SK-N-SH treated with all-trans-retinoic acid at 6 μM for 48 hours (cell line): ENCODE measurements at regions not wholly inside any gene's neighbourhood (a gene's known extent, or its start where the extent isn't known, plus 50 kb on each side); places are given as distances from the start of the nearest gene placed in this dataset.

ENCODE experiments used
- ATAC-seq: fragments of 200-7000 bp; cut with Tn5 transposase; 3 replicates; pipeline ENCODE4 v1.9.1; 2020; ENCODE audit warnings: mild to moderate bottlenecking, moderate library complexity
- ARNTL ChIP-seq: fragments of 450-650 bp; formaldehyde crosslinking; IDR thresholded peaks from 2 replicates; pipeline ENCODE4 v1.5.0; 2020; ENCODE audit warnings: low read depth, mild to moderate bottlenecking, moderate library complexity, borderline replicate concordance
- BACH2 ChIP-seq: fragments of 250-450 bp; sonication (Bioruptor Pico); IDR thresholded peaks from 2 replicates; pipeline ENCODE4 v1.9.0; 2021; ENCODE audit warnings: mild to moderate bottlenecking, borderline replicate concordance
- CREB5 ChIP-seq: fragments of 250-450 bp; sonication (Bioruptor Pico); IDR thresholded peaks from 2 replicates; pipeline ENCODE4 v1.5.1; 2020; ENCODE audit warnings: low read depth, mild to moderate bottlenecking, moderate library complexity
- CSDC2 ChIP-seq: fragments of 250-450 bp; sonication (Bioruptor Pico); IDR thresholded peaks from 2 replicates; pipeline ENCODE4 v1.5.0; 2020; ENCODE audit warnings: mild to moderate bottlenecking, moderate library complexity
- CSRNP3 ChIP-seq: fragments of 250-450 bp; sonication (Bioruptor Pico); IDR thresholded peaks from 2 replicates; pipeline ENCODE4 v1.5.1; 2021; ENCODE audit warnings: mild to moderate bottlenecking, moderate library complexity
- ESRRG ChIP-seq: fragments of 250-450 bp; sonication (Bioruptor Pico); IDR thresholded peaks from 2 replicates; pipeline ENCODE4 v1.6.1; 2021; ENCODE audit warnings: mild to moderate bottlenecking
- GLIS3 ChIP-seq: fragments of 250-450 bp; sonication (Bioruptor Pico); IDR thresholded peaks from 2 replicates; pipeline ENCODE4 v1.5.0; 2020; ENCODE audit warnings: mild to moderate bottlenecking, moderate library complexity
- ISL1 ChIP-seq: fragments of 250-450 bp; sonication (Bioruptor Pico); IDR thresholded peaks from 2 replicates; pipeline ENCODE4 v2.1.2; 2022; ENCODE audit warnings: mild to moderate bottlenecking, moderate library complexity
- OSR1 ChIP-seq: fragments of 250-450 bp; sonication (Bioruptor Pico); IDR thresholded peaks from 2 replicates; pipeline ENCODE4 v1.8.0; 2022; ENCODE audit warnings: moderate library complexity, mild to moderate bottlenecking, inconsistent platforms
- PATZ1 ChIP-seq: fragments of 250-450 bp; sonication (Bioruptor Pico); IDR thresholded peaks from 2 replicates; pipeline ENCODE4 v1.8.0; 2020; ENCODE audit warnings: mild to moderate bottlenecking, moderate library complexity, borderline replicate concordance
- POU6F1 ChIP-seq: fragments of 250-450 bp; sonication (Bioruptor Pico); IDR thresholded peaks from 2 replicates; pipeline ENCODE4 v1.8.0; 2021; ENCODE audit warnings: low read depth, mild to moderate bottlenecking, moderate library complexity, borderline replicate concordance
- PPARA ChIP-seq: fragments of 250-450 bp; sonication (Bioruptor Pico); IDR thresholded peaks from 2 replicates; pipeline ENCODE4 v1.5.0; 2020; ENCODE audit warnings: mild to moderate bottlenecking, borderline replicate concordance
- RARB ChIP-seq: fragments of 250-450 bp; sonication (Bioruptor Pico); IDR thresholded peaks from 2 replicates; pipeline ENCODE4 v1.8.0; 2021; ENCODE audit warnings: mild to moderate bottlenecking, moderate library complexity
- TCF4 ChIP-seq: fragments of 250-450 bp; sonication (Bioruptor Pico); IDR thresholded peaks from 2 replicates; pipeline ENCODE4 v1.8.0; 2021; ENCODE audit warnings: mild to moderate bottlenecking, moderate library complexity, borderline replicate concordance
- TOX ChIP-seq: fragments of 250-450 bp; sonication (Bioruptor Pico); IDR thresholded peaks from 2 replicates; pipeline ENCODE4 v1.8.0; 2021; ENCODE audit warnings: mild to moderate bottlenecking, moderate library complexity, borderline replicate concordance
- ZFP3 ChIP-seq: fragments of 250-450 bp; sonication (Bioruptor Pico); IDR thresholded peaks from 2 replicates; pipeline ENCODE4 v1.5.0; 2020; ENCODE audit warnings: mild to moderate bottlenecking, moderate library complexity
- ZNF565 ChIP-seq: fragments of 450-650 bp; formaldehyde crosslinking; conservative IDR thresholded peaks from 2 replicates; pipeline ENCODE4 v1.5.0; 2020; ENCODE audit warnings: low read depth, mild to moderate bottlenecking, moderate library complexity
- ZNF70 ChIP-seq: fragments of 450-650 bp; formaldehyde crosslinking; IDR thresholded peaks from 2 replicates; pipeline ENCODE4 v1.5.0; 2020; ENCODE audit warnings: mild to moderate bottlenecking, moderate library complexity

- no peak for ATAC-seq
- TF ChIP-seq CREB5 (no peak), TOX (no peak)
Measured at GRCh38 chr13:106262886-106263285, 272.6 kb downstream of the EFNB2 start.

- TF ChIP-seq TOX: no peak
- no peak for TF ChIP-seq PATZ1 (CRISPR knock-in tag)
- TF ChIP-seq ZNF565 (CRISPR knock-in tag): no peak
- TF ChIP-seq CSDC2 (CRISPR knock-in tag): no peak
- TF ChIP-seq ARNTL (CRISPR knock-in tag): no peak
- no peak for TF ChIP-seq ZNF70 (CRISPR knock-in tag)
- TF ChIP-seq ISL1 (CRISPR knock-in tag): no peak
- no peak for ATAC-seq
Measured at GRCh38 chr13:106261450-106261849, 274.0 kb downstream of the EFNB2 start.

GRCh38 chr13:106260352-106260751 is 275.1 kb downstream of the EFNB2 start:
- ATAC-seq: no peak
- no peak for TF ChIP-seq ZNF565 (CRISPR knock-in tag)

- no peak for TF ChIP-seq ZNF565 (CRISPR knock-in tag)
- ATAC-seq: no peak
Measured at GRCh38 chr13:106259928-106260327, 275.5 kb downstream of the EFNB2 start.

- ATAC-seq: no peak
- TF ChIP-seq CSDC2 (CRISPR knock-in tag): no peak
- no peak for TF ChIP-seq ZFP3 (CRISPR knock-in tag)
- no peak for TF ChIP-seq TCF4
- no peak for TF ChIP-seq ESRRG
- TF ChIP-seq TOX: no peak
- no peak for TF ChIP-seq GLIS3 (CRISPR knock-in tag)
- no peak for TF ChIP-seq CSRNP3 (CRISPR knock-in tag)
- TF ChIP-seq OSR1 (CRISPR knock-in tag): no peak
- TF ChIP-seq BACH2 (CRISPR knock-in tag): no peak
- TF ChIP-seq CREB5: no peak
- no peak for TF ChIP-seq RARB (CRISPR knock-in tag)
- no peak for TF ChIP-seq POU6F1 (CRISPR knock-in tag)
- TF ChIP-seq PPARA: no peak
Measured at GRCh38 chr13:106246666-106247188, 288.7 kb downstream of the EFNB2 start.

- no peak for ATAC-seq
- TF ChIP-seq CREB5: no peak
- no peak for TF ChIP-seq OSR1 (CRISPR knock-in tag)
- TF ChIP-seq POU6F1 (CRISPR knock-in tag): no peak
- TF ChIP-seq GLIS3 (CRISPR knock-in tag): no peak
Measured at GRCh38 chr13:106246242-106246641, 289.2 kb downstream of the EFNB2 start.
